Activated CD4-positive, alpha-beta T cell treated with anti-CD3 and anti-CD28 coated beads for 48 hours (primary cell): ENCODE measurements at regions not wholly inside any gene's neighbourhood (a gene's known extent, or its start where the extent isn't known, plus 50 kb on each side); places are given as distances from the start of the nearest gene placed in this dataset.
A peak's percentile ranks its signal among the peaks of the same experiment; 100 is the strongest.

Experiments
- DNase-seq: peaks from one replicate; pipeline ENCODE4 v3.0.0-alpha.2; 2020

DNA sequence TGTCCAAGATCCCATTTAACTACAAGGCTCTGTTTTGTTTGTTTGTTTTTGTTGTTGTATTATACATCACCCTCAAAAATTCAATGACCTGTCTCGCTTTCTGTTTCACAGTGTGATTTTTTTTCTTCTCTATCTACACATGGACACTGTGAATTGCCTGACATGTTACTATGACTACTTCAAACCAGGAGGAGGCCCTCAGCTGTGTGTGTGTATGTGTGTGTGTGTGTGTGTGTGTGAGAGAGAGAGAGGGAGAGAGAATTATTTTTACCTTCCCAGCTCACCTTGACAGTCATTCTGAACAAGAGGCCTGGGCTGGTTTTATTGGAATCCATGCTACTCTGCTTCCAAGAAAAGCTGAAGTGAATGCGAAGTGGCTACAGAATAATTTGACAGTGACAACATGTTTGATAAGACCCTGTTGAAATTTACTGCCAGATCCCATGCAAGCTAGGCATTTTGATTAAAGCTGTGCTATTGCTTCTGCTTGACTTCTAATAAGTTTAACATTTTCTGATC lies 841.4 kb downstream of the NSUN3 start:
- no peak for DNase-seq

DNA sequence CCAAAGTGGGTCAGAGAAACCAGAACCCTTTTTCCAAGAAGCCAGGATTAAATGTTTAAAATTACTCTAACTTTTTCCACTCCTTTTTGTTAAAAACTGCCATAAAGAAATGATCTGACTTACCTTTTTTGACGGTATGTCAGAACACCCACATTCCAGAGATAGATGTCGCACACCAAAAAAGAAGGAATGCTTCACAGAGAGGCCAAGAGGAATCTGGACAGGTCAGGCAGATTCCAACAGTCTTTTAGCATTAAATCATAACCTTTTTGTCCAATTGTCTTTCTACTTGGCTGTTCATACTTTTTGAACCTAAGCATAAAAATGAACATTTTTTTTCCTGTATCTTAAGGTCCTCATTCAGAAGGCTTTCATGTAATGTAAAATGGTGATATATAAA lies 846.9 kb downstream of the NSUN3 start:
- no peak for DNase-seq

DNA sequence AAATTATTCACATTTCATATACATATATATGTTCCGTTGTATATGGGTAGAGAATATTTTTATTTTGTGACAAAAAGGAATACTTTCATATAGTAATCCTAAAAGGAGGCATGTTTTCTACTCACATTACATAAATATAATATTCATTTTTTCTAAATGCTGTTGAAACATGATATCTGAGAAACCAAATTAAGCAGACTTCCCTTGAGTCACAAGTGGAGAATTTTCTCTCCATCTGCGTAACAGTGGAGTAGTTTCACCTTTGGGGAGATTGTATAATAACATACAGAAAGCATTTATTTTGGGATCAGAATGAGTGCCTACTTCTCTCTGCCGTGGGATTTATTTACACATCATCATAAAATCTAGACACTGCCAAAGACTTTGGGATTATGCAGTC lies 849.8 kb downstream of the NSUN3 start:
- DNase-seq: no peak

DNA sequence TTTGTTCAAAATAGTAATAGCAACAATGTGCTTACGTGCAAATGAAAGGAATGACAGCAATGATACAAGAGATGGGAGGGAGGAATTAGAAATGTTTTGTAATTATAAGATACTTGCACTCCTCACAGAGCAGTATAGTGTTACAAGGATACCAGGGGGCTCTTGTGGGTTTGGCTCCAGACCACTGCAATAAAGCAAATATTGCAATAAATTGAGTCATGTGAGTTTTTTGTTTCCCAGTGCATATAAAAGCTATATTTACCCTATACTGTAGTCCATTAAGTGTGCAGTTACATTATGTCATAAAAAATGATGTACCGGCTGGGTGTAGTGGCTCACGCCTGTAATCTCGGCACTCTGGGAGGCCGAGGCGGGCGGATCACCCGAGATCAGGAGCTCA lies 864.3 kb downstream of the NSUN3 start:
- DNase-seq: no peak

DNA sequence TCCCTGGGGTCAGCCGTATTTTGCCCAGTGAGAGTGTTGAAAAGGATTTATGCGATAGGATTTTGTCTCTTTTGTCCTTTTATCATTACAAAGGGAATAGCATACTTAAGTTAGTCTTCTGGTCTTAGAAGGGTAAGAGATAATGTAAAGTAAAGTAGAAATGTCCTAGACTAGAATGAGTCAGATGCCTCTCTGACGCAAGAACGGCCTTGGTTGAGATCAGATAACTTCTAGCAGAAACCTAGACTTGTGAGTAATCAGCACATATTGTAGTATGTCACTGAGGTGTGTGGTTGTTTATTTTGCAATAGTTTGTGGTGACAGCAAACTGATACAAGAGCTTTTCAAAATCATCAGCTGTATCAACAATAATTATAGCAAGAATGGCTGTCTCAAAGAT lies 866.1 kb downstream of the NSUN3 start:
- peak; percentile 11 for DNase-seq

DNA sequence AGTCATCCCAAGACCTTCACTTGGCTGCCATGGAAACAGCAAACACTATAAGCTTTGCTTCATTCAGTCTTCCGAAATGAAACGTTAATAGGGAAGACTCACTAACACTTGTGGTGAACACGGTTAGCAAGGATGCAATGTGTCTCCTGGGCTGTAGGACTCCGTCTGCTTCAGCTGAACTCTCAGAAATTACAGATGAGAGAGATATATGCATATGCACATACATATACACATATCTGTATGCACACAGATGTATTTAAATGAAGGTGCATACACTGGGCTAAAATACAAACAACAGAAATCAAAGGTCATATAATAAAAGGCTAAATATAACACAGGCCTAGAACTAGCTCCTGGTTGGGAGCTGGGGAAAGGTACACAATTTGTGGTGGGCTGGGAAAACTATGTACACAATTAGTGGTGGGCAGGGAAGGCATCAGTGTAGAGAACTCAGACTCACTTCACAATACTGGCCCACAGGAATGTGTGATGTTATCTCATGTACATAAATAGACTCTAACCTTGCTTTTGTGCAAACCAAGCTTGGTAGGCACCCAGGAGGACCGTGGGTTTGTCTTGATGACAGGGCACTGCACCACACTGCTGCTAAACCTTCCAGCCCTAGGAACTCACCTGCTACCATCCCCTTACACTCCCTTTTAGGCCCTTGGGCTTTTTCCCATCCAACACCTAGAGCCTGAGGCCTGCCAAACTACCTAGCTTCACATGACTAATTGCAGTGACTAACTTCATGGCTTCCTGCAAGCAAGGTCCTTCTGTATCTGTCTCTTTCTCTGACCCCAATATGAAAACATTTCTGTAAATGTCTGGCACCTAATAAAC lies 873.1 kb downstream of the NSUN3 start:
- no peak for DNase-seq

DNA sequence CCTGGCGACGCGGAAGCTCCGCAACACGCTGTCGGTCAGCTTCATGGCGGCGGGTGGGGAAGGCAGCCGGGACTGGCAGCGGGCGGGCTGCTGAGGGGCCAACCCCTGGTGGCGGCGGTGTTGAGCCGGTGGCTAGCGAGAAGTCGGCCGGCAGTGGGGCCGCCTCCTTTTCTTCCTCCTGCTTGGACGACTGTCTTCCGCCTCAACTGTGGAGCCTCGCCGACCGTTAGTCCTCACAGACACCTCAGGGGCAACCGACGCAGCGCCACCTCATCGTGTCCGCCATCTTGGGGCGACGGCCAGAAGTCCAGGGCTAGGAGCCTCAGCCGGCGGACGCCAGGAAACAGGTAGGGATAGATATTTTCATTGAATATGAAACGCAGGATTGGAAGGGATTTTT lies 875.1 kb downstream of the NSUN3 start:
- DNase-seq: no peak

DNA sequence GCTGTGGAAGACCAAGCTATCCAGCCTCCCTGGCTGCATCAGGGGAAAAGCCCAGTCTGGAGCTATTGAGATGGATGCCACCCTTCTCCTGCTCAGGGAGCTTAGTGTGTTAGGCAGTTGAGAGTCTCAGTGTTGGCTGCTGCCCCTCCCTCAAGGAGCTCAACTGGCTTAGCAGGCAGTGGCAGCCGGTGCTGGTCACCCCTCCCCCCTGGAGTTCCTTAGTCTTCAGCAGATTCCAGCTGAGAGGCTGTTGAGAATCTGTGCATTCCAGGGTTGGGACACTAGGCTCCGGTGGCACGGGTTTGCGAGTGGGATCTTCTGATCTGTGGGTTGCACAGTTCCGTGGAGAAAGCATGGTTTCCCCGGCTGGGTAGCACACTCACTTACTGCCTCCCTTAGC lies 883.8 kb downstream of the NSUN3 start:
- DNase-seq: no peak

DNA sequence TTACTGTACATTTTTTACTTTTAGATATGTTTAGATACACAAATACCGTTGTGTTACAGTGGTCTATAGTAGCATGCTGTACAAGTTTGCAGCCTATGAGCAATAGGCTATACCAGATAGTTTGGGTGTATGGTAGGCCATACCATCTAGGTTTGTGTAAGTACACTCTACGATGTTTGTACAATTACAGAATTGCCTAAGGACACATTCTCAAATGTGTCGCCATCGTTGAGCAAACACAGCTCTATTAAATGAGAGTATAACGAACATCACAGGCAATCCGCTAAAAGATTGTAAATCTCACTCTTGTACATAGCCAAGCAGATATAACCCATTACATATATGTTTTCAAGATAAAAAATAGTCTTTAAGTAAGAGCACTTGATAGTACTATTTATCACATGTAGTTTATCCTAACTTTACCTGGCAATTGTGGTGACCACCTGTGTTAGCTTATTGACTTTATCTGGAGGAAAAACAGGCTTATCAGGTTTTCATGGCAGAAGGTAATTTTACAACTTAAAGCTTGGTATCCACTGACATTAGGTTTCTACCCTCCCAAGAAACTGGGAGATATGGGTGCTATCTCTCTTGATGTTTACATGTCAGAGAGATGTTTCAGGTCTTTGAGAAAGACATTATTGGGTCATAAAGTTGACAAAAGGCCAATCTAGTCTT lies 898.7 kb downstream of the NSUN3 start:
- no peak for DNase-seq

DNA sequence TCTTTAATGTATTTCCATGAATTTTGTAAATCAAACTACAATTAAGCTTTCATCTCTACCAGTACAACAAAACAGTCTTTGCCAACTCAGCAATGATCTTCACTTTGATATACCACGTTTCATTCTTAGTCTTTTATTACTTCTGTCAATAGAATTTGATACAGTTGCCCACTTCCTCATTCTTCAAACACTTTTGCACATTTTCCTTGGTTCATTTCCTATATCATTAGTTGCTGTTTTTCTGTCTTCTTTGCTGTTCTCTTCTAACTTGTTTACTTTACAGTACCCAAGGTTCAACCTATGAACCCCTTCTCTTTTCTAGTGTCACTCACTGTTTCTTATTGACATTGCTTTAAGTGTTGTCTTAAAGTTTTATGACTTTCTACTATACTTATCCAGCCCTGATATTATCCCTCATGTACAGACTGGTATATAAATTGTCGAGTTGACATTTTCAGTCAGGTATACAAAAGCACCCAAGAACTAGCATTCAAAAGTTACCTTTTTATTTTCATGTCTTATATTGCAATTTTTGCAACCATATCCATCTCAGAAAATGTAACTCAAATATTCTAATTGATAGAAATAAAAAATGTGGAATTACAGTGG lies 903.1 kb downstream of the NSUN3 start:
- no peak for DNase-seq

DNA sequence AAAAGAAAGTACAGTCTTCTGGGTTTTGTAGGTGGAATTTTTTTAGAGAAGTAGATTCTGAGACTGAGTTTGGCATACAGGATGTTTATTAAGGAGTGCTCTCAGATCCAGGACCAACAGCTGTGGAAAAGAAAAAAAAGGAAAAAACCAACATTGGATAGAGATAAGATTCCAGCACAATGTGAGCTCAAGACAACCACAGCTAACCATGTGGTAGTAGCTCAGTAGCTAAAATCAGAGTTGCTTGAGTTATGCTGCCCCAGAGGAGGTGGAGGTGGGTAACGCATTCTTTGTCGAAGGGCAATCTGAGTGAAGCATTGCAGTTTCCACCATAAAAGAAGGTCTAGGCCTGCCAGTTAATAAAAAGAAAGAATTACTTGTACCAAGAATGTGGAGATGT lies 904.3 kb downstream of the NSUN3 start:
- DNase-seq: no peak

DNA sequence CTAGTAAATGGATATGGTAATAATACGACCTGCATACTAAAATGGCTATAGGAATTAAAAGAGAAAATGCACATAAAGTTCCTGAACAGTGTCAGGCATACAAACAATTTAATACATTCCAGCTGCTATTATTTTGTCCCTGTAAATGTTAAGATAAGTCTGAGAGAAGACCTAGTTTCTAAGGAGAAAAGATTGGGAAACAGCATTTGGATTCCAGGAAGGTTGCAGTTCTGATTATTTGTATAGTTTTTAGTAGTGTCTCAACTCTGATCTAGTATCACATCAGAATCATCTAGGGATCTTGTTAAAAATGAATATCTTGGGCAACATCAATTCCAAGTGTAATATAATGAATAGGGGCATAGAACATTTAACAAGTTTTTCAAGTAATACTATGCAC lies 905.7 kb downstream of the NSUN3 start:
- no peak for DNase-seq

DNA sequence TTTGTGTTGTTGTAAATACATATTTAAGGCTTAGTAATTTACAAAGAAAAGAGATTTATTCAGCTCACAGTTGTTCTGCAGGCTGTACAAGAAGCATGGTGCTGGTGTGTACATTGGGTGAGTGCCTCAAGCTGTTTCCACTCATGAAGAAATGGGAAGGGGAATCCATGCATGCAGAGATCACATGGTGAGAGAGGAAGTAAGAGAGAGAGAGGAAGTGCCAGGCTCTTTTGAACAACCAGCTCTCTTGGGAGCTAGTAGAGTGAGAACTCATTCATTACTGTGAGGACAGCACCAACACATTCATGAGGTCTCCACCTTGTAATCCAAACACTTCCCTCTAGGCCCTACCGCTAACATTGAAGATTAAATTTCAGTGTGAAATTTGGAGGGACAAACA lies 909.2 kb downstream of the NSUN3 start:
- no peak for DNase-seq

DNA sequence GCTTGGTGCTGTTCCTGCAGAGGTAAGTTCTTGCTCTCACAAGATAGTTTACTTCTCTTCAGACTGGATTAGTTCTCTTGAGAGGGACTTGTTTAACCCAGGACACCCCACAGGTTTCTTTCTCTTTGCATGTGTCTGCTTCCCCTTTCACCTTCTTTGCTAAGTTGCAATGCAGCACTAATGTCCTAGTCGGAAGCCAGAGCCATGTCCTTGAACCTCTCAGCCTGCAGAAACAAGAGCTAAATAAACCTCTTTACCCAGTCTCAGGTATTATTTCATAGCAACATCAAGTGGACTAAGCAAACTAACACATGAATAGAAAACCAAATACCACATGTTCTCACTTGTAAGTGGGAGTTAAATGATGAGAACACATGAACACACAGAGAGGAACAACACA lies 915.2 kb downstream of the NSUN3 start:
- no peak for DNase-seq

DNA sequence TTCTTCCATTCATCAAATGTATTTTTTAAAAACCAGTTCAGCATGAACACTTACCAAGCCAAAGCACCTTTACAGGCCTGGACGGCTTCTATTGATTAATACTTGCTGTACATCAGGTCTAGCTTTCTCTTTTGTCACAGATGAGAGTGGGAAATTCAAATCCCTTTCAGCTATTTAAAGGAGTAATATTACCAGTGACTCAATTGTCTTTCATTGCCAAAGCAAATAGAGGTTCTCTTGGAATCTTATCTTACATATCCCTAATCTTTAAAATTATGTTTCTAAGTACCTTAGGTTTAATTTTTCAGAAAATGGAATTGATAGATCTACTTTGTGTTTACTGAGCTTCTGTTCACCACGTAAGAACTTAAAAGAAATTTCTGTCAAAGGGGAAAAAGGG lies 922.9 kb downstream of the NSUN3 start:
- DNase-seq: no peak

DNA sequence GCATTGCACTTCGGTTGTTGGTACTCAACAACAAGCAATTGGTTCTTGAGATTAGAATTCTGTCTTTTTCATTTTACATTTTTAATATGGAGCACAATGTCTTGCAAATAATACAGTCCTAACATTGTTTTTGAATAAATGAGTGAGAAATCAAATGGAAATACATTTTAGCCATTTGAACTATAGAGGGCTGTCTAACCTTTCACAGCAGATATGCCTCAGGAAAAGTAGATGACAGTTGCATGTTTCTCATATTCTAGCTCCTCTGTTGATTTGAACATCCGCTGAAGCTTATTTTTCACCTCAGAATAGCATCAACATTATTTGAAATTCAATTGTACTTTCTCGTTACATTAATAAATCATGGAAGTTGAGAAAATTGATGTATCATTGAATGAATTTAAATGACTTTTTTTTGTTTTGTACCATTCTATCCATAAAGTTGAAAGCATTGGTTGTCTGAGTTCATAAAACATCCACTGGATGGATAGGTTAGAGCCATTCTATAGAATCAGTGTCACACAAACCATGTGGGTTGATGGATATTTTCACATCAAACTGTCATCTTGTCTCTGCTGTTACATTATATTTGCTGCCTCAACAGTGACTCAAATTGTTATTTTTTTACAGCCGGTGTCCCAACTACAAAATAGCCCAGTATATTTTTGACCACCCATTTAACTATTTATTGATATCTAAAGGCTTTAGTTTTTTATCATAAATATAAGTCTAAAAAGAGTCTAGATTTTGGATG lies 928.3 kb downstream of the NSUN3 start:
- no peak for DNase-seq

DNA sequence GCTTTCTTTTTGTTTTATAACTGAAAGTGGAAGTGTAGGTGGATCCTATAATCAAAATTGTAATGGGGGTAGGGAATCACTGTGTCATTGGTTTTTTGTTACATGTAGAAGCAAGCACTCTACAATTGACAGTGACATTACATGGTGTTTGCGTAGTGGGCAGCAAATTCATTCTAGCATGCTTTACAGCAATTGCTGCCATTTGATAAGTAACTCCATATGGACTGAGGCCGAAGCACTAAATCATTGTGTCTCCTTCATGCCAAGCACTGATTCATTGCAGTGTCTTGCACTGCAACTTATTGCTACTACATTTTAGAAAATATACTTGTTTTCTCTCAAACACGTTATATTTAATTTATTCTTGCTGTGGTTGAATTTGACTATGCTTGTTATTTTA lies 933.9 kb downstream of the NSUN3 start:
- DNase-seq: no peak

DNA sequence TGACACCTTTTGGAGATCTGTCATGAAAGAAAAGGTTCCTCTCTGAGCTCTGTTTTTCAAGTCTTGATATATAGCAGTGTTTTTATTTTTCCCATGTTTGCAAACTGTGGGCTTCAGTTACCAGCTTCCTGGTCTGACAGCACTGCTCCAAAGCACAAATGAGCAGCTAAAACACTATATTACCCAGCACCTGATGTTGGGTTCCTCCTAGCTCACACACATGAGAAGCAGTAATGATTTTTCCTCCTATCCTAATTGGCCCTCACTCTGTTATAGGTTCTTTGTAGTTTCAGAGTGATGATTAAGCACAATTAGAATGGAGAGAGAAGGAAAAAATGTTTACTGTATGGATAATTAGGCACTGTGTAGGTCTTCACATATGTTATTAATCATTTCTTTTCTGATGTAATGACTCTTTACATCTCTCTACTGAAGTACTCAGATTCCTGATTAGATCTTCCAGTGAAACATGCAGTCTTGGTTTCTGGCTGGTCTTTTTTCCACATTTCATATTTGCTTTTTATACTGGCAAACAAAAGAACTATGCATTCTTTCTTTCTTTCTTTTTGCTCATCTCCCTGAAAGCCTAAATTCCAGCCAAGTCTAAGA lies 939.7 kb downstream of the NSUN3 start:
- DNase-seq: no peak

DNA sequence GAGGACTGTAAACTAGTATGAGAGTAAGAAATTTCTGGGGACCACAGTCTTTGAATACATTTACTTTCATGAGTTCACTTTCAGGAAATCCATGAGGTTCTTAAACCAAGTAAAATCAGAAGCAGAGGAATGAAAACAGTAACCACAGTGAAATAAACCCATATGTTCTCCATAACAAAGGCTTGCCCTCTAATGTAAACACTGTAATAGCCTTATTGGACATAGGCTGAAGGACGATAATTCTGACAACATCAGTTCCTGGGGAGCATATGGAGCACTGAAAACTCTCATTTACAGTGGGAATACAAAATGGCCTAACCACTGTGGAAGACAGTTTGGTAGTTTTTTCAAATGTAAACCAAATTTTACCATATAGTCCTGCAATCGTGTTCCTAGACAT lies 965.8 kb downstream of the NSUN3 start:
- DNase-seq: no peak

DNA sequence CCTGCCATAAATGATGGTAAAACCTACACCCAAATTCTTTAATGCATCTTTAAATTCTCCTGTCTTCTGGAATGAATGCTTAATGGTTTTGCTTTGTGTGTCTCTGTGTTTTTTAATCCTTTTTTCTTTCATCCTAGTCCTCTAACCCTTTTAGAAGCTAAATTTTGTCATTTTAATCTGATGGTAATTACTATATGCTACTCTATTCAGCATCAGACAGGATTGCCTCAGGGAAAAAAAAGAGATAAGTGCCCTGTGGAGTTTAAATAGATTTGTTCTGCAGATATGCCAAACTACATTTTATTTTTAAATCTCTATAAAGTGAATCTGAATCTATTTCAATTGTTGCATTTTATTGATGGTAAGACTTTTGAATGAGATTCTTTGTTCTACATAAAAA lies 966.8 kb downstream of the NSUN3 start:
- DNase-seq: no peak

DNA sequence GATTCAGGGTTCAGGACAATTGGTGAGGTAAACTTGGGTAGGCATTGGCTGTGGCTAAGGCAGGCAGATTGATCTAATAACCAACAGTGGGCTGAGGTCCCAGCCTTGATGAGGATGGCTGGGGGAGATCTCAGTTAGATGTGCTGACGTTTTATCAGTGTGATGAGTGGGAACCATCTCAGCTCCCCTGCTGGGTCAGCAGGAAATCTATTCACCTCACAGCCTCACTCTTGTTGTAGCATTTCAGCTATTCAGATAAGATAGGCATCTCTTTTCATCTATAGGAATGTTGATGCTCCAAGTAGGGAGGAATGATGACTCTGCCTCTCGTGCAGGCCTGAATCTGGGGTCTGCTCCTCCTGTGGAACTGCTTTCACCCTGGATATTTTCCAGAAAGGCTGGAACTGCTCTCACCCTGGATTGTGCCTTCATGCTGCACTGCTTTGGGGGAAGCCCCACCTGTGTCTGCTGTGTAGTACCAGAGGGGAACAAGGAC lies 973.7 kb downstream of the NSUN3 start:
- no peak for DNase-seq

DNA sequence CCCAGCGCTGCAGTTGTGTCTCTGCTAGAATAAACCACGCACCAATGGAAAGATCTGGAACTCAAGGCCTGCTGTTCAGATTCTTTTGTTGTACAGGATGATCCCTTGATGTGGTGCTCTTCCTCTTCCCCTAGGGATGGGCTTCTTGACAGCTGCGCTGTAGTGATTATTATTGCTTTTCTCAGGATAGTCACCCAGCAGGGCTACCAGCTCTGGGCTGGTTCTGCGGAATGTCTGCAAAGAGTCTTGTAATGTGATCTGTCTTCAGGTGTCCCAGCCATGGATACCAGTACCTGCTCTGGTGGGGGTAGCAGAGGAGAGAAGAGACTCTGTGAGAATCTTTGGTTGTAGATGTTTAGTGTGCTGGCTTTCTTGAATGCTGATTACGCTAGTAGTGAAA lies 974.2 kb downstream of the NSUN3 start:
- no peak for DNase-seq

DNA sequence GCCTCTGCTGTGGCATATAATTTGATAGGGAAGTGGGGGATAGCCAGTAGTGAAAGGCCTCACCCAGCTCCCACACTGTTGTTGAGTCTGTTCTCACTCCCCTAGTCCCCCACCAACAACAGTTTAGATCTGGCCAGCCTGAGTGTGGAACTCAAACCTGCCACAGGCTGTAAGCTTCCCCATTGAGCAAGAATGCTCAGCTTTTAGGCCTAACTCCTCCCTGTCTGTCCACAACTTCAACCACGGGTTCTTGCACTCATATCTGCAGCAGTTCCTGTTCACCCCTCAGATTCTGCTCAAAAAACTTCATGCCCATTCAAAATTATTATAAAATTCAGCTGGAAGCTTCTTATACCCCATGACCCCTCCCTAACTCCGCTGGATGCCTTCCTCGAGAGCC lies 975.1 kb downstream of the NSUN3 start:
- no peak for DNase-seq
